Activated CD8-positive, alpha-beta memory T cell treated with anti-CD3 and anti-CD28 coated beads for 24 hours (primary cell): ENCODE measurements at regions not wholly inside any gene's neighbourhood (a gene's known extent, or its start where the extent isn't known, plus 50 kb on each side); places are given as distances from the start of the nearest gene placed in this dataset.

Experiments
- DNase-seq: peaks from one replicate; pipeline ENCODE4 v3.0.0-alpha.2; 2020

- DNase-seq, result no peak
Measured at GRCh38 chr2:220674033-220674432, 898.1 kb downstream of the EPHA4 start.

- DNase-seq, result no peak
Measured at GRCh38 chr2:220676695-220677094, 895.4 kb downstream of the EPHA4 start.

- no peak for DNase-seq
Measured at GRCh38 chr2:220678943-220679342, 893.2 kb downstream of the EPHA4 start.

GRCh38 chr2:220682616-220683015, 889.5 kb downstream of the EPHA4 start:
- DNase-seq, result no peak

GRCh38 chr2:220684099-220684498, 888.0 kb downstream of the EPHA4 start:
- DNase-seq, result no peak

- peak; percentile 78 for DNase-seq
Measured at GRCh38 chr2:220687231-220687843, 884.8 kb downstream of the EPHA4 start.

GRCh38 chr2:220695397-220696279, 876.5 kb downstream of the EPHA4 start:
- no peak for DNase-seq

- DNase-seq, result no peak
Measured at GRCh38 chr2:220696280-220696669, 875.8 kb downstream of the EPHA4 start.

GRCh38 chr2:220697011-220697410, 875.1 kb downstream of the EPHA4 start:
- no peak for DNase-seq

GRCh38 chr2:220701115-220701514, 871.0 kb downstream of the EPHA4 start:
- no peak for DNase-seq

GRCh38 chr2:220703279-220703678, 868.8 kb downstream of the EPHA4 start:
- DNase-seq, result no peak

- no peak for DNase-seq
Measured at GRCh38 chr2:220704081-220704480, 868.0 kb downstream of the EPHA4 start.

- no peak for DNase-seq
Measured at GRCh38 chr2:220704810-220705209, 867.3 kb downstream of the EPHA4 start.

- DNase-seq, result no peak
Measured at GRCh38 chr2:220705678-220706077, 866.4 kb downstream of the EPHA4 start.

- no peak for DNase-seq
Measured at GRCh38 chr2:220707261-220707660, 864.8 kb downstream of the EPHA4 start.

GRCh38 chr2:220708366-220708765, 863.7 kb downstream of the EPHA4 start:
- no peak for DNase-seq

- no peak for DNase-seq
Measured at GRCh38 chr2:220717283-220717682, 854.8 kb downstream of the EPHA4 start.

- no peak for DNase-seq
Measured at GRCh38 chr2:220736778-220737177, 835.3 kb downstream of the EPHA4 start.

GRCh38 chr2:220743203-220743602, 828.9 kb downstream of the EPHA4 start:
- no peak for DNase-seq

- DNase-seq, result no peak
Measured at GRCh38 chr2:220744861-220745260, 827.2 kb downstream of the EPHA4 start.

GRCh38 chr2:220745682-220746081, 826.4 kb downstream of the EPHA4 start:
- no peak for DNase-seq

GRCh38 chr2:220747736-220748135, 824.4 kb downstream of the EPHA4 start:
- no peak for DNase-seq

- no peak for DNase-seq
Measured at GRCh38 chr2:220748875-220749479, 823.1 kb downstream of the EPHA4 start.

- no peak for DNase-seq
Measured at GRCh38 chr2:220753486-220753885, 818.6 kb downstream of the EPHA4 start.
